BLaER1 treated with 17β-estradiol and CSF1 and Interleukin-3, amounts not matched to agents 10 nM and 100 nM (cell line): ENCODE measurements at regions not wholly inside any gene's neighbourhood (a gene's known extent, or its start where the extent isn't known, plus 50 kb on each side); places are given as distances from the start of the nearest gene placed in this dataset.

Experiments used
- H3K27ac ChIP-seq, 11 experiments: shearing (Covaris generic); formaldehyde crosslinking; 2 replicates each; pipeline ENCODE4 v1.8.1; 2022
- H3K27me3 ChIP-seq, 11 experiments: shearing (Covaris generic); formaldehyde crosslinking; 2 replicates each; pipeline ENCODE4 v1.8.1; 2022
- H3K36me3 ChIP-seq, 11 experiments: shearing (Covaris generic); formaldehyde crosslinking; 2 replicates each; pipeline ENCODE4 v1.8.1; 2022
- H3K4me1 ChIP-seq, 10 experiments: shearing (Covaris generic); formaldehyde crosslinking; 2 replicates each; pipeline ENCODE4 v1.8.1; 2022
- H3K4me2 ChIP-seq, 11 experiments: shearing (Covaris generic); formaldehyde crosslinking; 2 replicates each; pipeline ENCODE4 v1.8.1; 2022
- H3K4me3 ChIP-seq, 10 experiments: shearing (Covaris generic); formaldehyde crosslinking; 2 replicates each; pipeline ENCODE4 v1.8.1; 2022
- H3K9ac ChIP-seq, 11 experiments: shearing (Covaris generic); formaldehyde crosslinking; 2 replicates each; pipeline ENCODE4 v1.8.1; 2022
- H3K9me3 ChIP-seq, 11 experiments: shearing (Covaris generic); formaldehyde crosslinking; replicated peaks in 1 of 11; 2 replicates each; pipeline ENCODE4 v1.8.1; 2022
- H4K20me1 ChIP-seq, 11 experiments: shearing (Covaris generic); formaldehyde crosslinking; 2 replicates each; pipeline ENCODE4 v1.8.1; 2022
- Cebpa-rat ChIP-seq, 11 experiments: shearing (Covaris generic); IDR thresholded peaks; 2 replicates each; pipeline ENCODE4 v1.8.1; 2022

DNA sequence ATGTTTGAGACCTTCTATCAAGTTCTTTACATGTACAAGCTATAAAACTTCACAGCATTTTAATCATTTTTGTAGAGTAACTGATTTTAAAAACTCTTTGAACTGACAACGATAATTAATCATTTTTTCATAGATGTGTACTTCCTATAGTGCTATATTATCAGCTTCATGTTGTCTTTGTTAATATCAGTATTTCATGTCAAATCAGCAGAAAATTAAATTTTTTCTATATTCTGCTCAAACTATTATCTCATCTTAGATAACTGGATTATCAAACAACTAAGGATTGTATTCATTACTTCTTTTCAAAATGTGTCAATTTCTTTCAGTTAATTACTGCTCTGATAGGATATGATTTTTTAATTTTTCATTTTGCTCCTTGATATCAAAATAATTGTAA lies 214.6 kb upstream of the RGS18 start:
- Histone ChIP-seq H3K9ac (no peak overlapping the region), H3K36me3 (no peaks in the 10 kb centered on the region), H4K20me1 (no peaks in the 10 kb centered on the region), H3K27ac (no peak overlapping the region), H3K9me3 (no peaks in the 10 kb centered on the region), H3K4me3 (no peak overlapping the region), H3K27me3 (no peaks in the 10 kb centered on the region), H3K4me2 (no peak overlapping the region), H3K4me1 (no peaks in the 10 kb centered on the region)
- no peak for TF ChIP-seq Cebpa-rat (IDR thresholded peaks at IDR 0.05)

DNA sequence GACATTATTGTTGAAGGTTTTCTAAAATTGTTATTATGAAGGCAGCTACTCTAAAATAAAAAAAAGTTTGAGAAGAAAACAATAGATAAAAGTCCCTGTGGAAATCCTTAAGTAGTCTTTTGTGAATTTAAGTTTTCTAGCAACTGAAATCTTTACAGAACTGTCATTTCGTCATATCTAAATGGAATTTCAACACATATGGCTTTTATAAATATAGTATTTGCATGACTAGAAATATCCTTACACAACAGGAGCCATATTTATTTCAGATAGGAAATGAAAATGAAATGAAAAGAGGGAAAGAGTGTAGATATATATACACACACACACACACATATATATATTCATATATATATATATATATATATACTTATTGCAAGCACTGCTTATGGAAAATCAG lies 204.7 kb upstream of the RGS18 start:
- Histone ChIP-seq H4K20me1 (no peaks in the 10 kb centered on the region), H3K27ac (no peak overlapping the region), H3K27me3 (no peaks in the 10 kb centered on the region), H3K9me3 (no peaks in the 10 kb centered on the region), H3K4me2 (no peak overlapping the region), H3K4me1 (no peaks in the 10 kb centered on the region), H3K36me3 (no peaks in the 10 kb centered on the region), H3K4me3 (no peak overlapping the region), H3K9ac (no peak overlapping the region)
- no peak for TF ChIP-seq Cebpa-rat (IDR thresholded peaks at IDR 0.05)

DNA sequence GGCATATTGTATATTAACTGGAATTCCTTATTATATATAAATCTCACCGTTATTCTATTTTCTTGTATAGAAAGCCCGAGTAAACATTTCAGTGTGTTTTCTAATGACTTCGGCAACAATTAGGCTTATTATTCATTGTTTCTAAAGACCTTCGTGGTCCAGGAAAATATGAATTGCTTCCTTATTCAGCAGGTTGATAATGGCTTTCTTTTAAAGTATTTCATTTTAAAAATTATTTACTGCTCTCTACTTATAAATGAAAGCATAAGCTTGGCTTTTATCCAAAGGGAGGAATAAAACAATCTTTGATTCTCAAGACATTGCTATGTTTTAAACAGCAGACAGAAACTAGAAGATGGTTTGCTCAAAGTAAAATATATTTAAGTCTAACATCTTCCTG lies 198.4 kb upstream of the RGS18 start:
- H3K4me2 ChIP-seq = no peak overlapping the region
- no peaks in the 10 kb centered on the region for H4K20me1 ChIP-seq
- H3K36me3 ChIP-seq = no peaks in the 10 kb centered on the region
- no peak overlapping the region for H3K4me3 ChIP-seq
- H3K9ac ChIP-seq = no peak overlapping the region
- no peak overlapping the region for H3K27ac ChIP-seq
- no peaks in the 10 kb centered on the region for H3K27me3 ChIP-seq
- no peak for TF ChIP-seq Cebpa-rat (IDR thresholded peaks at IDR 0.05)
- H3K4me1 ChIP-seq = peaks cover 0 to 16% (median 0%) of the 10 kb centered on the region in 10 experiments; a peak in 6 of 20 replicates
- no peaks in the 10 kb centered on the region for H3K9me3 ChIP-seq

DNA sequence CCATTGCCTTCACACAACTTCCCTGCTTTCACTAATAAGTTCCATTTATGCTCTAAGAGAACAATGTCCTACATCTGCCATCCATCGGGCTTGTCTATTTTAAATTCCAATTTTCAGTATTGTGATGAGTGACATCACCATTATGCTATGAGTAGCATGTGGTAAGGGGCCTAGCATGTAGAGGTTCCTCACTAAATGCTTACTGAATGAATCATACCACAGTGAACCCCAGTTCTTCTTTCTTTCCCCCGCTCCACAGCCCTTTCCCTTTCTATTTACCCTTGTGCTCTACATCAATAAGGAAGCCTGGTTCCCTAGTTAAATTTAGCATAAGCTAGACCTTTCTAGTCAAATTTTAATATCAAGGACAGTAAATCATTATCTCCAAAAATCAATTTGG lies 195.0 kb upstream of the RGS18 start:
- no peaks in the 10 kb centered on the region for H4K20me1 ChIP-seq
- no peak overlapping the region for H3K27ac ChIP-seq
- H3K4me2 ChIP-seq = peak overlapping the region in 3 of 11 experiments; percentile 6 to 59 (median 28); a peak in 5 of 22 replicates
- no peak overlapping the region for H3K4me3 ChIP-seq
- no peak for TF ChIP-seq Cebpa-rat (IDR thresholded peaks at IDR 0.05)
- H3K9me3 ChIP-seq = no peaks in the 10 kb centered on the region
- H3K9ac ChIP-seq = no peak overlapping the region
- H3K27me3 ChIP-seq = no peaks in the 10 kb centered on the region
- H3K4me1 ChIP-seq = peaks cover 0 to 16% (median 0%) of the 10 kb centered on the region in 10 experiments; a peak in 6 of 20 replicates
- H3K36me3 ChIP-seq = no peaks in the 10 kb centered on the region

DNA sequence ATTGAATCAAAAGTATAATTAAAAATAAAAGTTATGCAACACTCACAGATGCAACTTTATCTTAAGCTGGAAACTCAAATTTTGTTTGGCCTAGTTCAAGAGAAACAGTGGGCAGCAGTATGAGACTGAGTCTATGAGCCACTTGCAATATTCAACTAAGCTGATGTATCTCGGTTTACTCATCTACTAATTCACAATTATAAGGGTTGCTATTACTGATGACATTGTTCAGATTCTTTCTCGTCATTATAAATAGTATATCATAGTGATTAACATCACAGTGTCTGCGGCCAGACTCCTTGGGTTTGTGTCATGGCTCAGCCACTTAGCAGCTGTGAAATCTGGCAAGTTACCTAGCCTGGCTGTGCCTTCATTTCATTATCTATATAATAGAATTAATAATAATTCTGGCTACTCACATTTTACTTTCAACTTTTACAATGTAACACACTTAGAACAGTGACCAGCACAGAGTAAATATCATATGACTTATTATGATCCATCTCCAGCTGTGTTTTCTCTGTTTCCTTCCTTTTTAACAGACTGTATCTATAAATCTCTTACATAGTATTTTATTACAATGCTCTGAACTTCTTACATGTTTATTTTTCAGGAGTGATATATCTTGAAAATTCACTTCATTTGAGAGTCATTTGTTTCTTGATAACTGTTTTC lies 194.3 kb upstream of the RGS18 start:
- peaks cover 0 to 16% (median 0%) of the 10 kb centered on the region in 10 experiments; a peak in 6 of 20 replicates for H3K4me1 ChIP-seq
- peak overlapping the region in 2 of 11 experiments; percentile 28 to 59; a peak in 3 of 22 replicates for H3K4me2 ChIP-seq
- no peaks in the 10 kb centered on the region for H4K20me1 ChIP-seq
- no peak overlapping the region for H3K27ac ChIP-seq
- H3K9ac ChIP-seq = no peak overlapping the region
- H3K27me3 ChIP-seq = no peaks in the 10 kb centered on the region
- H3K9me3 ChIP-seq = no peaks in the 10 kb centered on the region
- no peaks in the 10 kb centered on the region for H3K36me3 ChIP-seq
- no peak for TF ChIP-seq Cebpa-rat (IDR thresholded peaks at IDR 0.05)
- H3K4me3 ChIP-seq = no peak overlapping the region

DNA sequence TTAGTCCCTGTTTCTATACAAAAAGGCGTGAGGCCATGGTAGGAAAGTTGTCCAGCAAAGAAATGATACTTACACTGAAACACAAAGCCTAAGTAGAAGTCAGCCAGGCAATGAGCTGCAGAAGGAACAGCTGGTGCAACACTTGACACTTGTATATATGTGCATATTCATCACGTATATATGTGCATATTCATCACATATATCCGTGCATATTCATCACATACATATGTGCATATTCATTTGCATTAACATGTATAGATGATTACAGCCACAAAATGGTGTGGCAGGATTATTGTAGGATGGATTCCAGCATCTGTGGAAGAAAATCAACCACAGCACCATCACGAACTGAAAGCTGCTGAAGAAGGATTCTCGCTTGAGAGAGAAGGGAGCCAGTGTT lies 189.0 kb upstream of the RGS18 start:
- H3K36me3 ChIP-seq = no peaks in the 10 kb centered on the region
- no peak overlapping the region for H3K27ac ChIP-seq
- no peak overlapping the region for H3K4me2 ChIP-seq
- peaks cover 5 to 16% (median 12%) of the 10 kb centered on the region in 11 experiments; a peak in 18 of 22 replicates for H3K9me3 ChIP-seq
- H3K27me3 ChIP-seq = no peaks in the 10 kb centered on the region
- no peak overlapping the region for H3K4me3 ChIP-seq
- no peaks in the 10 kb centered on the region for H4K20me1 ChIP-seq
- peaks cover 0 to 24% (median 0%) of the 10 kb centered on the region in 10 experiments; a peak in 6 of 20 replicates for H3K4me1 ChIP-seq
- no peak for TF ChIP-seq Cebpa-rat (IDR thresholded peaks at IDR 0.05)
- no peak overlapping the region for H3K9ac ChIP-seq

DNA sequence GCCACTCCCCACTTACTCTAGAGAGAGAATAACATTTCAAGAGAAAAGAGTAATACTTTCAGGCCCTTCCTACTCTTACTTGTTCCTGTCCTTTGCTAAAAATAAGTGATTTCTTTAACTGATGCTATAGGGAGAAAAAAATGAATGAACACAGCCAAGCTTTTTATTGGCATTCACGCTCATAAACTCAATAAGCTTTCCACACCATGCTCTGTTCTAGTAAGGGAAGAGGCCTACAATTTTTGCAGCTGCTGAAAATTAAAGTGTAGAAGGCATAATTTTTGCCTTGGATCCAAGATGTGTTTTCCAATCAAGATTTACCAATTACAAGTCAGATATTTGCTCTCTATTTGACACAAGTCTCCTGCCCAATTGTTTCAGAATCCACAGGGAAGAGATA lies 188.1 kb upstream of the RGS18 start:
- peaks cover 0 to 24% (median 0%) of the 10 kb centered on the region in 10 experiments; a peak in 6 of 20 replicates for H3K4me1 ChIP-seq
- H3K9me3 ChIP-seq = peaks cover 5 to 16% (median 13%) of the 10 kb centered on the region in 11 experiments; a peak in 18 of 22 replicates
- no peak overlapping the region; a peak in 1 of 22 replicates for H3K4me2 ChIP-seq
- no peak for TF ChIP-seq Cebpa-rat (IDR thresholded peaks at IDR 0.05)
- no peaks in the 10 kb centered on the region for H3K27me3 ChIP-seq
- no peaks in the 10 kb centered on the region for H4K20me1 ChIP-seq
- H3K9ac ChIP-seq = no peak overlapping the region
- H3K27ac ChIP-seq = no peak overlapping the region
- no peaks in the 10 kb centered on the region for H3K36me3 ChIP-seq
- no peak overlapping the region for H3K4me3 ChIP-seq

DNA sequence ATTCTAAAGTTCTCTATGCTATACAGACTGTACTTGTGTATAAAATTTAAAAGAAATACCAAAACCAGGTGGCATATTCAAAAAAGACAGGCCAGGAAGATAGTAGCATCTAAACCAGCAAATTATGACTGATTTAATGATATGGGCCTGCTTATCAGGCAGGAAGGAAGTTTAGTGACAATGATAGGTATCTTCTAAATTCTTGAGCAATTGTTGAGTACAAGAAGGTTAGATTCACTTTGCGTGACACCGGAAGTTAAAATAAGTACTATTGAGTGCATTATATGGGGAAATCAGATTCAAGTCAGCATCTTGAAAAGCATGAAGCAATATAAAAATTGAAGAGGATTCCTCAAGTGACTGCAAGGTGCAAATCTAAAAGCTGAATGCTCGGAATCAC lies 186.8 kb upstream of the RGS18 start:
- peak overlapping the region in 2 of 11 experiments; percentile 31 to 32; a peak in 2 of 22 replicates for H3K27ac ChIP-seq
- peak overlapping the region in 3 of 11 experiments; percentile 7 to 48 (median 30); a peak in 4 of 22 replicates for H3K4me2 ChIP-seq
- no peak overlapping the region for H3K4me3 ChIP-seq
- TF ChIP-seq Cebpa-rat (IDR thresholded peaks at IDR 0.05) = no peak
- no peak overlapping the region for H3K9ac ChIP-seq
- H3K4me1 ChIP-seq = peaks cover 0 to 24% (median 0%) of the 10 kb centered on the region in 10 experiments; a peak in 6 of 20 replicates
- H3K27me3 ChIP-seq = no peaks in the 10 kb centered on the region
- H4K20me1 ChIP-seq = no peaks in the 10 kb centered on the region
- H3K36me3 ChIP-seq = no peaks in the 10 kb centered on the region
- peaks cover 5 to 16% (median 13%) of the 10 kb centered on the region in 11 experiments; a peak in 18 of 22 replicates for H3K9me3 ChIP-seq

DNA sequence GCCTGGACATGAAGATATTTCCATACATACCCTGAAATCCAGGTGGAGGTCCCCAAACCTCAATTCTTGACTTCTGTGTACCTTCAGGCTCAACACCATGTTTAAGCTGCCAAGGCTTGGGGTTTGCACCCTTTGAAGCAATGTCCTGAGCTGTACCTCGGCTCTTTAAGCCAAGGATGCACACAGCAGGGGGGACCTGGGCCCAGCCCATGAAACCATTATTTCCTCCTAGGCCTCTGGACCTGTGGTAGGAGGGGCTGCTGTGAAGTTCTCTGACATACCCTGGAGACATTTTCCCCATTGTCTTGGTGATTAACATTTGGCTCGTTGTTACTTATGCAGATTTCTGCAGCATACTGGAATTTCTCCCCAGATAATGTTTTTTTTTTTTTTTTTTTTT lies 184.3 kb upstream of the RGS18 start:
- Histone ChIP-seq H3K27ac (no peak overlapping the region), H3K4me3 (no peak overlapping the region), H4K20me1 (no peaks in the 10 kb centered on the region), H3K36me3 (no peaks in the 10 kb centered on the region), H3K4me2 (no peak overlapping the region), H3K9me3 (peaks cover 5 to 16% (median 13%) of the 10 kb centered on the region in 11 experiments; a peak in 18 of 22 replicates), H3K27me3 (no peaks in the 10 kb centered on the region), H3K4me1 (peaks cover 0 to 24% (median 0%) of the 10 kb centered on the region in 10 experiments; a peak in 6 of 20 replicates), H3K9ac (no peak overlapping the region)
- TF ChIP-seq Cebpa-rat (IDR thresholded peaks at IDR 0.05) = no peak
